Endothelial cell of umbilical vein (primary cell): ENCODE measurements at regions not wholly inside any gene's neighbourhood (a gene's known extent, or its start where the extent isn't known, plus 50 kb on each side); places are given as distances from the start of the nearest gene placed in this dataset.

Experiments used
- BruUV-seq: library from RNA; stranded (reverse); fragments of 400-500 nt; replicated peaks from 2 replicates; lab custom pipeline; 2021; lab: Mats Ljungman, UMichigan
- CTCF ChIA-PET: fragments of 300-600, 350-600 bp; sonication (Branson Sonifier 250); formaldehyde crosslinking; loops from one replicate; lab custom pipeline; 2021; ENCODE audit warnings: antibody characterized with exemption, inconsistent platforms; lab: Charles Lee
- POLR2A ChIA-PET: fragments of 300-600, 350-600 bp; sonication (Branson Sonifier 250); formaldehyde crosslinking; loops from one replicate; lab custom pipeline; 2021; ENCODE audit warnings: antibody characterized with exemption, inconsistent platforms; lab: Charles Lee
- DNase-seq: peaks from one replicate; pipeline ENCODE4 v3.0.0-alpha.2; 2011; ENCODE audit warnings: low read depth, low spot score
- FAIRE-seq: peaks from 2 replicates; lab custom pipeline; 2011; peaks lifted over from hg19 to GRCh38; lab: Jason Lieb, UNC
- H2AFZ ChIP-seq: 2 replicates; pipeline ENCODE4 v1.6.0; 2012; ENCODE audit warnings: low read depth, low read length, control low read depth, inconsistent platforms
- H3K27ac ChIP-seq: 2 replicates; pipeline ENCODE4 v1.5.1; 2011; ENCODE audit warnings: low read depth, mild to moderate bottlenecking, control low read depth, low read length, moderate library complexity; ENCODE audit not compliant: insufficient read depth
- H3K27me3 ChIP-seq, 2 experiments: 2 replicates each; pipeline versions ENCODE4 v1.6.0 to v1.6.1; 2011; ENCODE audit warnings: low read length in 2 of 2, mixed read lengths in 1 of 2; ENCODE audit not compliant: control insufficient read depth in 2 of 2, insufficient read depth in 2 of 2
- H3K36me3 ChIP-seq, 2 experiments: 2 replicates in 1 of 2; 3 replicates in 1 of 2; pipeline ENCODE4 v1.5.1; 2011; ENCODE audit warnings: low read length in 2 of 2, mild to moderate bottlenecking in 1 of 2, moderate library complexity in 1 of 2; ENCODE audit not compliant: control insufficient read depth in 2 of 2, insufficient read depth in 2 of 2; ENCODE audit errors: extremely low read depth in 1 of 2
- H3K4me1 ChIP-seq: 3 replicates; pipeline ENCODE4 v1.5.1; 2011; ENCODE audit warnings: mild to moderate bottlenecking, low read length; ENCODE audit not compliant: control insufficient read depth, insufficient read depth; ENCODE audit errors: extremely low read depth
- H3K4me2 ChIP-seq: 2 replicates; pipeline ENCODE4 v1.6.1; 2011; ENCODE audit warnings: low read length, control low read depth, mixed read lengths; ENCODE audit not compliant: insufficient read depth
- H3K4me3 ChIP-seq, 3 experiments: fragments of 200-600 bp in 1 of 3; sonication (generic), shearing (Covaris generic) in 1 of 3; replicated peaks in 1 of 3; 2 replicates each; pipeline ENCODE4 v1.5.1; 2011 to 2016; ENCODE audit warnings: control low read depth in 3 of 3, low read length in 3 of 3, mild to moderate bottlenecking in 2 of 3, inconsistent platforms in 1 of 3, low read depth in 1 of 3, moderate library complexity in 1 of 3; ENCODE audit not compliant: insufficient read depth in 1 of 3
- H3K79me2 ChIP-seq: 2 replicates; pipeline ENCODE4 v1.6.0; 2012; ENCODE audit warnings: low read length, inconsistent platforms; ENCODE audit not compliant: control insufficient read depth, insufficient read depth
- H3K9ac ChIP-seq: replicated peaks from 2 replicates; pipeline ENCODE3; 2011; ENCODE audit warnings: low read length, control low read depth; ENCODE audit not compliant: insufficient read depth; ENCODE audit errors: extremely low read depth
- H3K9me1 ChIP-seq: replicated peaks from 3 replicates; pipeline ENCODE4 v1.6.0; 2011; ENCODE audit warnings: mild to moderate bottlenecking, low read length; ENCODE audit not compliant: control insufficient read depth, insufficient read depth; ENCODE audit errors: extremely low read depth
- H3K9me3 ChIP-seq: replicated peaks from 2 replicates; pipeline ENCODE4 v1.5.1; 2012; ENCODE audit warnings: low read length, inconsistent platforms; ENCODE audit not compliant: control insufficient read depth, insufficient read depth
- H4K20me1 ChIP-seq: replicated peaks from 2 replicates; pipeline ENCODE3; 2011; ENCODE audit warnings: mild to moderate bottlenecking, low read length; ENCODE audit not compliant: control insufficient read depth, insufficient read depth; ENCODE audit errors: extremely low read depth
- EZH2 ChIP-seq: IDR thresholded peaks from 2 replicates; pipeline ENCODE4 v1.6.1; 2012; ENCODE audit warnings: borderline replicate concordance, low read depth, mild to moderate bottlenecking, moderate library complexity, low read length, inconsistent platforms; ENCODE audit not compliant: severe bottlenecking
- FOS ChIP-seq: IDR thresholded peaks from 2 replicates; pipeline ENCODE4 v1.6.1; 2011; ENCODE audit warnings: mild to moderate bottlenecking, low read length, moderate library complexity, borderline replicate concordance; ENCODE audit not compliant: insufficient read depth
- GATA2 ChIP-seq: IDR thresholded peaks from 2 replicates; pipeline ENCODE4 v1.7.0; 2011; ENCODE audit warnings: low read depth, mild to moderate bottlenecking, moderate library complexity, mixed read lengths, low read length; ENCODE audit not compliant: insufficient read length, insufficient read depth
- JUN ChIP-seq: IDR thresholded peaks from 2 replicates; pipeline ENCODE4 v1.6.1; 2011; ENCODE audit warnings: borderline replicate concordance, low read depth; ENCODE audit not compliant: insufficient read length, insufficient read depth
- MYC ChIP-seq: IDR thresholded peaks from one replicate; pipeline ENCODE4 v1.6.1; 2011; ENCODE audit warnings: mild to moderate bottlenecking, low read depth, low read length
- POLR2A ChIP-seq: IDR thresholded peaks from 2 replicates; pipeline ENCODE4 v1.6.1; 2012; ENCODE audit warnings: low read depth, mild to moderate bottlenecking, control low read depth, low read length
- POLR2AphosphoS5 ChIP-seq: IDR thresholded peaks from 2 replicates; pipeline ENCODE4 v1.6.1; 2012; ENCODE audit warnings: low read depth, mild to moderate bottlenecking, control low read depth, low read length, moderate library complexity; ENCODE audit not compliant: insufficient read depth
- dilution Hi-C: fragments of 300-500 bp; cut with MboI; formaldehyde crosslinking; loops from one replicate; pipeline ENCODE4 v1.15.0; 2019; ENCODE audit warnings: low sequenced_read_pairs; ENCODE audit not compliant: extremely low pct_ligation_motif_present
- intact Hi-C: fragments of 100-400 bp; cut with micrococcal nuclease; formaldehyde crosslinking; loops from one replicate; pipeline ENCODE4 v1.10.0; 2022
- TF ChIP-seq, protein P1 (sequence below), 2 donors: IDR thresholded peaks; 1 replicate in 1 of 2; 2 replicates in 1 of 2; pipeline ENCODE4 v1.5.1; 2011; ENCODE audit warnings: low read length in 2 of 2, mild to moderate bottlenecking in 2 of 2, moderate library complexity in 2 of 2, control low read depth in 1 of 2, inconsistent platforms in 1 of 2, low read depth in 1 of 2; ENCODE audit not compliant: insufficient read depth in 1 of 2; ENCODE audit errors: extremely low read depth in 1 of 2

- no peaks in the 10 kb centered on the region for H3K4me1 ChIP-seq
- H3K27me3 ChIP-seq: peaks cover 0 to 2% of the 10 kb centered on the region in 2 experiments
- FAIRE-seq: no peak
- H3K36me3 ChIP-seq: no peaks in the 10 kb centered on the region
- H3K9ac ChIP-seq: no peak overlapping the region
- H3K4me2 ChIP-seq: no peak overlapping the region
- H3K27ac ChIP-seq: no peak overlapping the region
- no peaks in the 10 kb centered on the region for H3K9me1 ChIP-seq
- no peaks in the 10 kb centered on the region for H4K20me1 ChIP-seq
- no peak overlapping the region for H2AFZ ChIP-seq
- intact Hi-C loops (no loop called here), dilution Hi-C loops (no loop called here)
- BruUV-seq: no TSS peak
- TF ChIP-seq FOS: no peak
- TF ChIP-seq, protein P1, sequence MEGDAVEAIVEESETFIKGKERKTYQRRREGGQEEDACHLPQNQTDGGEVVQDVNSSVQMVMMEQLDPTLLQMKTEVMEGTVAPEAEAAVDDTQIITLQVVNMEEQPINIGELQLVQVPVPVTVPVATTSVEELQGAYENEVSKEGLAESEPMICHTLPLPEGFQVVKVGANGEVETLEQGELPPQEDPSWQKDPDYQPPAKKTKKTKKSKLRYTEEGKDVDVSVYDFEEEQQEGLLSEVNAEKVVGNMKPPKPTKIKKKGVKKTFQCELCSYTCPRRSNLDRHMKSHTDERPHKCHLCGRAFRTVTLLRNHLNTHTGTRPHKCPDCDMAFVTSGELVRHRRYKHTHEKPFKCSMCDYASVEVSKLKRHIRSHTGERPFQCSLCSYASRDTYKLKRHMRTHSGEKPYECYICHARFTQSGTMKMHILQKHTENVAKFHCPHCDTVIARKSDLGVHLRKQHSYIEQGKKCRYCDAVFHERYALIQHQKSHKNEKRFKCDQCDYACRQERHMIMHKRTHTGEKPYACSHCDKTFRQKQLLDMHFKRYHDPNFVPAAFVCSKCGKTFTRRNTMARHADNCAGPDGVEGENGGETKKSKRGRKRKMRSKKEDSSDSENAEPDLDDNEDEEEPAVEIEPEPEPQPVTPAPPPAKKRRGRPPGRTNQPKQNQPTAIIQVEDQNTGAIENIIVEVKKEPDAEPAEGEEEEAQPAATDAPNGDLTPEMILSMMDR (IDR thresholded peaks at IDR 0.05; ENCODE audit: extremely low read depth in 1 of 2, insufficient read depth in 1 of 2, low read depth in 1 of 2, low read length in 2 of 2): no peak
- TF ChIP-seq EZH2: no peak
- TF ChIP-seq MYC: no peak
- TF ChIP-seq POLR2A: no peak
- TF ChIP-seq JUN: no peak
- no peak for TF ChIP-seq GATA2
- no peak for TF ChIP-seq POLR2AphosphoS5
- H3K79me2 ChIP-seq: no peaks in the 10 kb centered on the region
- CTCF ChIA-PET: no interaction called here
- DNase-seq: no peak
- H3K9me3 ChIP-seq: no peaks in the 10 kb centered on the region
- POLR2A ChIA-PET: no interaction called here
- no peak overlapping the region for H3K4me3 ChIP-seq
Observed at GRCh38 chr4:169815606-169816005, 57.9 kb upstream of the HPF1 start.
